ENCODE measurements at regions not wholly inside any gene's neighbourhood (a gene's known extent, or its start where the extent isn't known, plus 50 kb on each side); places are given as distances from the start of the nearest gene placed in this dataset.

DNA sequence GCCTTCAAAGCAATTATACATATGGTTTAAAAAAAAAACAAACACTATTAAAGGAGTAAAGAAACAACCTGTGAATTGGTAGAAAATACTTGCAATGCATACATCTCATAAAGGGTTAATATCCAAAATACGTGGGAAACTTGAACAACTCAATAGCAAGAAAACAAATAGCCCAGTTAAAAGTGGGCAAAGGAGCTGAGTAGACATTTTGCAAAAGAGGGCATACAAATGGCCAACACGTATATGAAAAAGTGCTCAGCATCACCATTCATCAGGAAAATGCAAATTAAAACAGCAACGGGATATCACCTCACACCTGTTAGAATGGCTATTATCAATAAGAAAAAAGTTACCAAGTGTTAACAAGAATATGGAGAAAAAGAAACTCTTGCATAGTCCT, 298.3 kb upstream of the RBMS1 start:
- no peaks in the 10 kb centered on the region for H3K27me3 ChIP-seq (ENCODE audit: insufficient read depth, low read length)
- no peak overlapping the region for H3K9ac ChIP-seq (ENCODE audit: low read length)
- H3K27me3 Mint-ChIP-seq (ENCODE audit: low read depth, unreplicated experiment): no peaks in the 10 kb centered on the region
- H3K4me3 Mint-ChIP-seq (ENCODE audit: unreplicated experiment): no peak overlapping the region
- H3K4me1 ChIP-seq (ENCODE audit: insufficient read depth, low read length): no peaks in the 10 kb centered on the region
- no peak overlapping the region for H2AFZ ChIP-seq (ENCODE audit: low read depth, low read length)
- H3K27ac ChIP-seq (ENCODE audit: low read depth, low read length): no peak overlapping the region
- DNase-seq (ENCODE audit: low read depth) (no peak), FAIRE-seq (no peak)
- peaks cover 6% of the 10 kb centered on the region for H3K9me3 Mint-ChIP-seq (ENCODE audit: unreplicated experiment)
- TF ChIP-seq EZH2 (IDR thresholded peaks at IDR 0.05; ENCODE audit: insufficient read depth, low read length): no peak
- TF ChIP-seq, protein P1, sequence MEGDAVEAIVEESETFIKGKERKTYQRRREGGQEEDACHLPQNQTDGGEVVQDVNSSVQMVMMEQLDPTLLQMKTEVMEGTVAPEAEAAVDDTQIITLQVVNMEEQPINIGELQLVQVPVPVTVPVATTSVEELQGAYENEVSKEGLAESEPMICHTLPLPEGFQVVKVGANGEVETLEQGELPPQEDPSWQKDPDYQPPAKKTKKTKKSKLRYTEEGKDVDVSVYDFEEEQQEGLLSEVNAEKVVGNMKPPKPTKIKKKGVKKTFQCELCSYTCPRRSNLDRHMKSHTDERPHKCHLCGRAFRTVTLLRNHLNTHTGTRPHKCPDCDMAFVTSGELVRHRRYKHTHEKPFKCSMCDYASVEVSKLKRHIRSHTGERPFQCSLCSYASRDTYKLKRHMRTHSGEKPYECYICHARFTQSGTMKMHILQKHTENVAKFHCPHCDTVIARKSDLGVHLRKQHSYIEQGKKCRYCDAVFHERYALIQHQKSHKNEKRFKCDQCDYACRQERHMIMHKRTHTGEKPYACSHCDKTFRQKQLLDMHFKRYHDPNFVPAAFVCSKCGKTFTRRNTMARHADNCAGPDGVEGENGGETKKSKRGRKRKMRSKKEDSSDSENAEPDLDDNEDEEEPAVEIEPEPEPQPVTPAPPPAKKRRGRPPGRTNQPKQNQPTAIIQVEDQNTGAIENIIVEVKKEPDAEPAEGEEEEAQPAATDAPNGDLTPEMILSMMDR (IDR thresholded peaks at IDR 0.05; ENCODE audit: insufficient read depth, low read depth, low read length): no peak
- H4K20me1 ChIP-seq (ENCODE audit: insufficient read depth, low read length): no peaks in the 10 kb centered on the region
- no peak overlapping the region for H3K27ac Mint-ChIP-seq (ENCODE audit: unreplicated experiment)
- H3K36me3 Mint-ChIP-seq (ENCODE audit: low read depth, unreplicated experiment): no peaks in the 10 kb centered on the region
- H3K4me2 ChIP-seq (ENCODE audit: low read length): no peak overlapping the region
- H3K79me2 ChIP-seq (ENCODE audit: insufficient read depth, low read length): no peaks in the 10 kb centered on the region
- H3K9me3 ChIP-seq (ENCODE audit: insufficient read depth, low read depth, low read length): no peaks in the 10 kb centered on the region
- no peaks in the 10 kb centered on the region for H3K4me1 Mint-ChIP-seq (ENCODE audit: low read depth, unreplicated experiment)
- no peak overlapping the region for H3K4me3 ChIP-seq (ENCODE audit: insufficient read depth, low read depth, low read length)
- H3K36me3 ChIP-seq (ENCODE audit: insufficient read depth, low read length): no peaks in the 10 kb centered on the region

DNA sequence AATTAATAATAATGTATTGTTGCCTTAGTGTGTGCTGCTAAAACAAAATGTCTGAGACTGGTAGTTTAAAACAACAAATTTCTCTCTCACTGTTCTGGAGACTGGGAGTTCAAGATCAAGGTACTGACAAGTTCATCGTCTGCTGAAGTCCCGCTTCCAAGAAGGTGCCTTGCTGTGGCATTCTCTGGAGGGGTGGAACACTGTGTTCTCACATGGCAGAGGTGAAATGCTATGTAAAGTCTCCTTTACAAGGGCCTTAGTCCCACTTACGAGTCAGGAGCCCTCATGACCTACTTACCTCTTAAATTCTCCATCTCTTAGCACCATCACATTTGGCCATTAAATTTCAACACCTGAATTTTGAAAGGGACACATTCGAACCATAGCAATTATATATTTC, 299.2 kb upstream of the RBMS1 start:
- no peaks in the 10 kb centered on the region for H3K27me3 Mint-ChIP-seq (ENCODE audit: low read depth, unreplicated experiment)
- no peak overlapping the region for H3K9ac ChIP-seq (ENCODE audit: low read length)
- no peak overlapping the region for H3K4me3 Mint-ChIP-seq (ENCODE audit: unreplicated experiment)
- H3K27ac Mint-ChIP-seq (ENCODE audit: unreplicated experiment): no peak overlapping the region
- no peaks in the 10 kb centered on the region for H4K20me1 ChIP-seq (ENCODE audit: insufficient read depth, low read length)
- no peaks in the 10 kb centered on the region for H3K79me2 ChIP-seq (ENCODE audit: insufficient read depth, low read length)
- H3K4me2 ChIP-seq (ENCODE audit: low read length): no peak overlapping the region
- H3K4me1 Mint-ChIP-seq (ENCODE audit: low read depth, unreplicated experiment): no peaks in the 10 kb centered on the region
- no peaks in the 10 kb centered on the region for H3K36me3 Mint-ChIP-seq (ENCODE audit: low read depth, unreplicated experiment)
- no peaks in the 10 kb centered on the region for H3K36me3 ChIP-seq (ENCODE audit: insufficient read depth, low read length)
- peaks cover 11% of the 10 kb centered on the region for H3K9me3 Mint-ChIP-seq (ENCODE audit: unreplicated experiment)
- H3K9me3 ChIP-seq (ENCODE audit: insufficient read depth, low read depth, low read length): no peaks in the 10 kb centered on the region
- H3K4me1 ChIP-seq (ENCODE audit: insufficient read depth, low read length): no peaks in the 10 kb centered on the region
- no peak overlapping the region for H2AFZ ChIP-seq (ENCODE audit: low read depth, low read length)
- no peak for FAIRE-seq
- no peak for DNase-seq (ENCODE audit: low read depth)
- TF ChIP-seq, protein P1 (IDR thresholded peaks at IDR 0.05; ENCODE audit: insufficient read depth, low read depth, low read length): no peak
- TF ChIP-seq EZH2 (IDR thresholded peaks at IDR 0.05; ENCODE audit: insufficient read depth, low read length): no peak
- no peaks in the 10 kb centered on the region for H3K27me3 ChIP-seq (ENCODE audit: insufficient read depth, low read length)
- H3K27ac ChIP-seq (ENCODE audit: low read depth, low read length): no peak overlapping the region
- no peak overlapping the region for H3K4me3 ChIP-seq (ENCODE audit: insufficient read depth, low read depth, low read length)

DNA sequence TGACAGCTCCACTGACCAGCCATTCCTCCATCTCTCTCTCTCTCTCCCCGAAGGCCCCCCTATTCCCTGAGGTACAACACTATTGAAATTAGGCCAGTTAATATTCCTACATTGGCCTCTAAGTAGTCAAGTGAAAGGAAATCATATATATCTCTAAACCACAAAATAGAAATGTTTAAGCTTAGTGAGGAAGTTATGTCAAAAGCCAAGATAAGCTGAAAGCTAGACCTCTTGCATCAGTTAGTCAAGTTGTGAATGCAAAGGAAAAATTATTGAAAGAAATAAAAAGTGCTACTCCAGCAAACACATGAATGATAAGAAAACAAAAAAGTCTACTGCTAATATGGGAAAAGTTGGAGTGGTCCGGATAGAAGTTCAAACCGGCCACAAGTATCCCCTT, 301.3 kb upstream of the RBMS1 start:
- FAIRE-seq: no peak
- Histone ChIP-seq H3K27ac (ENCODE audit: low read depth, low read length) (no peak overlapping the region), H3K4me1 (ENCODE audit: insufficient read depth, low read length) (no peaks in the 10 kb centered on the region), H3K9me3 (ENCODE audit: insufficient read depth, low read depth, low read length) (no peaks in the 10 kb centered on the region), H3K79me2 (ENCODE audit: insufficient read depth, low read length) (no peaks in the 10 kb centered on the region), H4K20me1 (ENCODE audit: insufficient read depth, low read length) (no peaks in the 10 kb centered on the region), H3K9ac (ENCODE audit: low read length) (no peak overlapping the region), H3K36me3 (ENCODE audit: insufficient read depth, low read length) (no peaks in the 10 kb centered on the region), H3K4me3 (ENCODE audit: insufficient read depth, low read depth, low read length) (no peak overlapping the region), H2AFZ (ENCODE audit: low read depth, low read length) (no peak overlapping the region), H3K27me3 (ENCODE audit: insufficient read depth, low read length) (no peaks in the 10 kb centered on the region), H3K4me2 (ENCODE audit: low read length) (no peak overlapping the region)
- Mint-ChIP-seq H3K4me3 (ENCODE audit: unreplicated experiment) (no peak overlapping the region), H3K36me3 (ENCODE audit: low read depth, unreplicated experiment) (no peaks in the 10 kb centered on the region), H3K4me1 (ENCODE audit: low read depth, unreplicated experiment) (no peaks in the 10 kb centered on the region), H3K9me3 (ENCODE audit: unreplicated experiment) (peaks cover 18% of the 10 kb centered on the region), H3K27me3 (ENCODE audit: low read depth, unreplicated experiment) (no peaks in the 10 kb centered on the region), H3K27ac (ENCODE audit: unreplicated experiment) (no peak overlapping the region)
- DNase-seq (ENCODE audit: low read depth): no peak
- no peak for TF ChIP-seq EZH2 (IDR thresholded peaks at IDR 0.05; ENCODE audit: insufficient read depth, low read length)
- TF ChIP-seq, protein P1 (IDR thresholded peaks at IDR 0.05; ENCODE audit: insufficient read depth, low read depth, low read length): no peak

All from astrocyte (in vitro differentiated cells and primary cell).